B cell (primary cell): ENCODE measurements at regions not wholly inside any gene's neighbourhood (a gene's known extent, or its start where the extent isn't known, plus 50 kb on each side); places are given as distances from the start of the nearest gene placed in this dataset.
"Not testable (repeated sequence)": the region's sequence is repeated elsewhere in the genome, so short reads cannot be mapped to it uniquely, and the experiment has no call there.

Experiments
- ATAC-seq: fragments of 200-7000 bp; cut with Tn5 transposase; one replicate; pipeline ENCODE4 v1.10.0; 2021; ENCODE audit warnings: low read depth, mild to moderate bottlenecking, moderate number of reproducible peaks, moderate library complexity
- CTCF ChIA-PET: fragments of 350-600 bp; sonication (Branson Sonifier 250); formaldehyde crosslinking; loops from one replicate; lab custom pipeline; 2021; ENCODE audit warnings: antibody characterized with exemption, inconsistent platforms; lab: Charles Lee
- POLR2A ChIA-PET: fragments of 350-600 bp; sonication (Branson Sonifier 250); formaldehyde crosslinking; loops from one replicate; lab custom pipeline; 2021; ENCODE audit warnings: antibody characterized with exemption; lab: Charles Lee
- DNase-seq: peaks from one replicate; pipeline ENCODE4 v3.0.0; 2013
- H2AFZ ChIP-seq: 2 replicates; pipeline ENCODE4 v1.6.1; 2012; ENCODE audit warnings: mild to moderate bottlenecking, low read depth, low read length; ENCODE audit not compliant: insufficient read depth, poor library complexity, severe bottlenecking
- H3K27ac ChIP-seq, 2 donors: 1 replicate in 1 of 2; 2 replicates in 1 of 2; pipeline ENCODE4 v1.5.1; 2012 to 2013; ENCODE audit warnings: low read length in 2 of 2, mild to moderate bottlenecking in 2 of 2, moderate library complexity in 1 of 2
- H3K27me3 ChIP-seq, 4 experiments: fragments of 200-600 bp in 1 of 4; sonication (generic) in 1 of 4; replicated peaks in 1 of 4; 1 replicate in 2 of 4; 2 replicates in 2 of 4; pipeline versions ENCODE4 v1.6.1 to v1.7.0; 2013 to 2016; ENCODE audit warnings: low read length in 3 of 4, mild to moderate bottlenecking in 2 of 4, mixed read lengths in 1 of 4, moderate library complexity in 1 of 4; ENCODE audit not compliant: insufficient read depth in 4 of 4, control insufficient read depth in 3 of 4; ENCODE audit errors: control extremely low read depth in 1 of 4
- H3K36me3 ChIP-seq, 2 experiments: replicated peaks in 1 of 2; 1 replicate in 1 of 2; 2 replicates in 1 of 2; pipeline versions ENCODE4 v1.6.1 to v1.7.1; 2013; ENCODE audit warnings: low read length in 1 of 2; ENCODE audit not compliant: insufficient read depth in 2 of 2, control insufficient read depth in 1 of 2; ENCODE audit errors: control extremely low read depth in 1 of 2, extremely low read depth in 1 of 2
- H3K4me1 ChIP-seq, 2 donors: fragments of 200-600 bp in 1 of 2; sonication (generic) in 1 of 2; 1 replicate in 1 of 2; 2 replicates in 1 of 2; pipeline versions ENCODE4 v1.5.1 to v1.6.1; 2013 to 2017; ENCODE audit warnings: low read length in 2 of 2; ENCODE audit not compliant: control insufficient read depth in 2 of 2, insufficient read depth in 2 of 2
- H3K4me2 ChIP-seq: replicated peaks from 2 replicates; pipeline ENCODE3; 2012; ENCODE audit warnings: mild to moderate bottlenecking, low read depth, low read length; ENCODE audit not compliant: poor library complexity, severe bottlenecking
- H3K4me3 ChIP-seq, 5 experiments: fragments of 200-600 bp in 1 of 5; sonication (generic) in 1 of 5; 1 replicate in 3 of 5; 2 replicates in 2 of 5; pipeline versions ENCODE4 v1.5.1 to v1.7.0; 2011 to 2016; ENCODE audit warnings: low read length in 4 of 5, mild to moderate bottlenecking in 4 of 5, low read depth in 2 of 5, control low read depth in 1 of 5, moderate library complexity in 1 of 5; ENCODE audit not compliant: insufficient read depth in 1 of 5; ENCODE audit errors: control extremely low read depth in 1 of 5, extremely low read depth in 1 of 5
- H3K79me2 ChIP-seq: fragments of 200-600 bp; sonication (generic); one replicate; pipeline ENCODE4 v1.6.0; 2016; ENCODE audit warnings: low read length; ENCODE audit not compliant: control insufficient read depth, insufficient read depth
- H3K9ac ChIP-seq: fragments of 200-600 bp; sonication (generic); 2 replicates; pipeline ENCODE4 v1.6.1; 2017; ENCODE audit warnings: mild to moderate bottlenecking, low read length, moderate library complexity
- H3K9me3 ChIP-seq, 3 donors: one replicate each; pipeline versions ENCODE4 v1.6.1 to v1.7.1; 2013; ENCODE audit warnings: low read length in 2 of 3; ENCODE audit not compliant: control insufficient read depth in 2 of 3, insufficient read depth in 1 of 3; ENCODE audit errors: control extremely low read depth in 1 of 3
- H4K20me1 ChIP-seq: 2 replicates; pipeline ENCODE4 v1.6.0; 2012; ENCODE audit warnings: mild to moderate bottlenecking, low read length; ENCODE audit not compliant: insufficient read depth, control insufficient read depth, poor library complexity, severe bottlenecking
- H3K27ac Mint-ChIP-seq: one replicate; pipeline ENCODE4 v1.8.0; 2021; ENCODE audit warnings: mixed read lengths
- H3K27me3 Mint-ChIP-seq: one replicate; pipeline ENCODE4 v1.8.0; 2021; ENCODE audit warnings: mixed read lengths
- H3K4me1 Mint-ChIP-seq: one replicate; pipeline ENCODE4 v1.8.0; 2021; ENCODE audit warnings: mixed read lengths
- H3K4me3 Mint-ChIP-seq: one replicate; pipeline ENCODE4 v1.8.0; 2021; ENCODE audit warnings: mixed read lengths
- H3K9me3 Mint-ChIP-seq: one replicate; pipeline ENCODE4 v1.8.0; 2022; ENCODE audit warnings: mixed read lengths; ENCODE audit not compliant: insufficient read depth
- EZH2 ChIP-seq: IDR thresholded peaks from 2 replicates; pipeline ENCODE4 v1.6.1; 2012; ENCODE audit warnings: borderline replicate concordance, low read depth, mild to moderate bottlenecking, moderate library complexity, low read length; ENCODE audit not compliant: insufficient read depth, poor library complexity, severe bottlenecking
- WGBS: methylation state at CpG from one replicate; pipeline ENCODE4 v1.1.5; 2013; ENCODE audit warnings: missing lambda C conversion rate; ENCODE audit not compliant: insufficient coverage; 5-methylcytosine and 5-hydroxymethylcytosine counted together
- intact Hi-C: fragments of 100-400 bp; cut with micrococcal nuclease; formaldehyde crosslinking; loops from one replicate; pipeline ENCODE4 v1.10.0; 2022
- TF ChIP-seq, protein P1 (sequence below): fragments of 200-600 bp; IDR thresholded peaks from one replicate; pipeline ENCODE4 v1.8.0; 2022; ENCODE audit warnings: antibody characterized with exemption, mild to moderate bottlenecking

DNA sequence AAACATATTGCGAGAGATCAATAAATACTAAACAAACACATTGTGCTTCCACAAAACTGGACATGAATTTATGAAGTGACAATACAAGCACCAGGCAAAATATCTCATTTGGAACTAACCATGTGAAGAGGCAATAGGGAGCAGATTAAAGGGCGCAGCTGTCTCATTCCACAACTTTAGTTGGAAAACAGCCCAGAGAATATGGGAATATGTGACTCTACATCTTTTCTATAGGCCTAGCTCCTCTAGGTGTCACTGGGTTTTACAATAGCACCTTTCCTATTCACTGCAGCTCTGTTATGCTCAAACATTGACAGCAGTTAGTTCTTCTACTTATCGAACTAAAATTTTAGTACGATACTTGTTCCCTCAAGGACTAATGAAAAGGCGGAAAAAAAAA, 866.3 kb upstream of the GBE1 start:
- Mint-ChIP-seq H3K9me3 (peaks cover 2% of the 10 kb centered on the region), H3K27me3 (no peaks in the 10 kb centered on the region), H3K4me3 (no peak overlapping the region), H3K4me1 (no peaks in the 10 kb centered on the region), H3K27ac (no peak overlapping the region)
- ATAC-seq: no peak
- DNase-seq: no peak
- CTCF ChIA-PET: no interaction called here
- Histone ChIP-seq H3K79me2 (no peaks in the 10 kb centered on the region), H2AFZ (no peak overlapping the region), H3K9me3 (peaks cover 0 to 3% (median 0%) of the 10 kb centered on the region in 3 donors), H3K9ac (no peak overlapping the region), H3K36me3 (no peaks in the 10 kb centered on the region), H4K20me1 (no peaks in the 10 kb centered on the region), H3K27me3 (no peaks in the 10 kb centered on the region), H3K4me3 (no peak overlapping the region), H3K27ac (no peak overlapping the region), H3K4me1 (no peaks in the 10 kb centered on the region), H3K4me2 (no peak overlapping the region)
- POLR2A ChIA-PET: no interaction called here
- TF ChIP-seq, protein P1, sequence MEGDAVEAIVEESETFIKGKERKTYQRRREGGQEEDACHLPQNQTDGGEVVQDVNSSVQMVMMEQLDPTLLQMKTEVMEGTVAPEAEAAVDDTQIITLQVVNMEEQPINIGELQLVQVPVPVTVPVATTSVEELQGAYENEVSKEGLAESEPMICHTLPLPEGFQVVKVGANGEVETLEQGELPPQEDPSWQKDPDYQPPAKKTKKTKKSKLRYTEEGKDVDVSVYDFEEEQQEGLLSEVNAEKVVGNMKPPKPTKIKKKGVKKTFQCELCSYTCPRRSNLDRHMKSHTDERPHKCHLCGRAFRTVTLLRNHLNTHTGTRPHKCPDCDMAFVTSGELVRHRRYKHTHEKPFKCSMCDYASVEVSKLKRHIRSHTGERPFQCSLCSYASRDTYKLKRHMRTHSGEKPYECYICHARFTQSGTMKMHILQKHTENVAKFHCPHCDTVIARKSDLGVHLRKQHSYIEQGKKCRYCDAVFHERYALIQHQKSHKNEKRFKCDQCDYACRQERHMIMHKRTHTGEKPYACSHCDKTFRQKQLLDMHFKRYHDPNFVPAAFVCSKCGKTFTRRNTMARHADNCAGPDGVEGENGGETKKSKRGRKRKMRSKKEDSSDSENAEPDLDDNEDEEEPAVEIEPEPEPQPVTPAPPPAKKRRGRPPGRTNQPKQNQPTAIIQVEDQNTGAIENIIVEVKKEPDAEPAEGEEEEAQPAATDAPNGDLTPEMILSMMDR: no peak
- no peak for TF ChIP-seq EZH2
- WGBS: 80% methylated on average over 1 of the region's 5 CpGs
- intact Hi-C loops: no loop called here

DNA sequence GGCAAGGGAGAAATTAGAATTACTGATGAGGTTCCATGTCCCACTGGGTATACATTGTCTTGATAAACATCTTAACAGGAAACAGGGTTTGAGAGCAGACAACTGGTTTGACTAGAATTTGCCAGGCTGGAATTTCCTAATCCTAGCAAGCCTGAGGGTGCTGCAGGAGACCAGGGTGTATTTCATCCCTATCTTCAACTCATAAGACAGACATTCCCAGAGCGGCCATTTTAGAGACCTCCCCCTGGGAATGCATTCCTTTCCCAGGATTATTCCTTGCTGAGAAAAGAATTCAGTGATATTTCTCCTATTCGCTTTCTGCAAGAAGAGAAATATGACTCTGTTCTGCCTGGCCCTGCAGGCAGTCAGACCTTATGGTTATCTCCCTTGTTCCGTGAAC, 859.3 kb upstream of the GBE1 start:
- intact Hi-C loops, H3K4me2 ChIP-seq, H3K27ac Mint-ChIP-seq, H3K36me3 ChIP-seq, ATAC-seq, CTCF ChIA-PET, H3K4me1 ChIP-seq, H2AFZ ChIP-seq, H3K4me3 Mint-ChIP-seq, H3K9me3 ChIP-seq, H3K79me2 ChIP-seq, DNase-seq, H3K4me1 Mint-ChIP-seq, H3K9me3 Mint-ChIP-seq, H3K27me3 ChIP-seq, H3K4me3 ChIP-seq, H4K20me1 ChIP-seq, H3K27ac ChIP-seq, POLR2A ChIA-PET, H3K9ac ChIP-seq, H3K27me3 Mint-ChIP-seq: not testable (repeated sequence)
- WGBS: 100% methylated on average over 1 of the region's 3 CpGs
